Keratinocyte (primary cell): ENCODE measurements at regions not wholly inside any gene's neighbourhood (a gene's known extent, or its start where the extent isn't known, plus 50 kb on each side); places are given as distances from the start of the nearest gene placed in this dataset.

Experiments used
- DNase-seq: peaks from one replicate; pipeline ENCODE4 v3.0.0-alpha.2; 2011; ENCODE audit warnings: low read depth, missing footprints, low spot score
- FAIRE-seq: peaks from 2 replicates; lab custom pipeline; 2011; peaks lifted over from hg19 to GRCh38; lab: Jason Lieb, UNC
- H2AFZ ChIP-seq: 2 replicates; pipeline ENCODE4 v1.6.0; 2012; ENCODE audit warnings: low read length, control low read depth, inconsistent platforms; ENCODE audit not compliant: control insufficient read depth
- H3K27ac ChIP-seq: 2 replicates; pipeline ENCODE4 v1.5.1; 2011; ENCODE audit warnings: low read length; ENCODE audit not compliant: control insufficient read depth, insufficient read depth
- H3K27me3 ChIP-seq: 3 replicates; pipeline ENCODE4 v1.6.0; 2011; ENCODE audit warnings: low read length; ENCODE audit not compliant: control insufficient read depth, insufficient read depth; ENCODE audit errors: extremely low read depth
- H3K36me3 ChIP-seq, 2 experiments: 2 replicates in 1 of 2; 3 replicates in 1 of 2; pipeline ENCODE4 v1.5.1; 2011; ENCODE audit warnings: low read length in 2 of 2, mild to moderate bottlenecking in 1 of 2; ENCODE audit not compliant: control insufficient read depth in 2 of 2, insufficient read depth in 2 of 2; ENCODE audit errors: extremely low read depth in 1 of 2
- H3K4me1 ChIP-seq: 3 replicates; pipeline ENCODE4 v1.5.1; 2011; ENCODE audit warnings: low read length; ENCODE audit not compliant: control insufficient read depth, insufficient read depth; ENCODE audit errors: extremely low read depth
- H3K4me2 ChIP-seq: 3 replicates; pipeline ENCODE4 v1.6.0; 2011; ENCODE audit warnings: low read depth, low read length; ENCODE audit not compliant: control insufficient read depth, insufficient read depth; ENCODE audit errors: extremely low read depth
- H3K4me3 ChIP-seq, 3 experiments: fragments of 200-600 bp in 1 of 3; sonication (generic) in 1 of 3; 2 replicates in 2 of 3; 3 replicates in 1 of 3; pipeline ENCODE4 v1.5.1; 2011 to 2016; ENCODE audit warnings: low read length in 3 of 3, mild to moderate bottlenecking in 3 of 3, control low read depth in 2 of 3, inconsistent platforms in 1 of 3, low read depth in 1 of 3, mixed read lengths in 1 of 3, mixed run types in 1 of 3, moderate library complexity in 1 of 3; ENCODE audit not compliant: control insufficient read depth in 2 of 3, insufficient read depth in 2 of 3; ENCODE audit errors: extremely low read depth in 1 of 3
- H3K79me2 ChIP-seq: 2 replicates; pipeline ENCODE4 v1.6.0; 2012; ENCODE audit warnings: low read length; ENCODE audit not compliant: control insufficient read depth, insufficient read depth
- H3K9ac ChIP-seq: 3 replicates; pipeline ENCODE4 v1.6.0; 2011; ENCODE audit warnings: low read length; ENCODE audit not compliant: control insufficient read depth, insufficient read depth; ENCODE audit errors: extremely low read depth
- H3K9me1 ChIP-seq: 3 replicates; pipeline ENCODE4 v1.6.0; 2011; ENCODE audit warnings: low read length; ENCODE audit not compliant: control insufficient read depth, insufficient read depth; ENCODE audit errors: extremely low read depth
- H3K9me3 ChIP-seq: 2 replicates; pipeline ENCODE4 v1.5.1; 2012; ENCODE audit warnings: low read depth, low read length; ENCODE audit not compliant: control insufficient read depth
- H4K20me1 ChIP-seq: 3 replicates; pipeline ENCODE4 v1.6.0; 2011; ENCODE audit warnings: low read length; ENCODE audit not compliant: control insufficient read depth, insufficient read depth; ENCODE audit errors: extremely low read depth
- CTCF ChIP-seq, 3 experiments: IDR thresholded peaks in 1 of 3; conservative IDR thresholded peaks in 1 of 3; optimal IDR thresholded peaks in 1 of 3; 2 replicates in 2 of 3; 3 replicates in 1 of 3; pipeline versions ENCODE3 to v1.5.1; 2011; ENCODE audit warnings: low read length in 3 of 3, mild to moderate bottlenecking in 3 of 3, moderate library complexity in 2 of 3, control low read depth in 1 of 3, inconsistent platforms in 1 of 3; ENCODE audit not compliant: insufficient read depth in 2 of 3; ENCODE audit errors: extremely low read depth in 1 of 3
- EZH2 ChIP-seq: IDR thresholded peaks from one replicate; pipeline ENCODE4 v1.6.1; 2012; ENCODE audit warnings: inconsistent platforms, mild to moderate bottlenecking, low read length, moderate library complexity
- dilution Hi-C: fragments of 300-500 bp; cut with MboI; formaldehyde crosslinking; loops from one replicate; pipeline ENCODE4 v1.7.0; 2020; ENCODE audit warnings: low sequenced_read_pairs; ENCODE audit not compliant: extremely low pct_ligation_motif_present

- TF ChIP-seq EZH2: no peak
- no peak for TF ChIP-seq CTCF (optimal IDR thresholded peaks at IDR 0.05 in 1 of 3, IDR thresholded peaks at IDR 0.05 in 1 of 3, conservative IDR thresholded peaks at IDR 0.05 in 1 of 3; ENCODE audit: extremely low read depth in 1 of 3, insufficient read depth in 2 of 3, low read length in 3 of 3)
- H3K36me3 ChIP-seq: no peaks in the 10 kb centered on the region
These were observed 162.0 kb downstream of the TRAM1L1 start for GRCh38 chr4:116923389-116923788.

GRCh38 chr4:116913451-116913850 is 171.9 kb downstream of the TRAM1L1 start:
- no peaks in the 10 kb centered on the region for H3K9me1 ChIP-seq
- H3K4me3 ChIP-seq: no peak overlapping the region
- no peak overlapping the region for H3K4me2 ChIP-seq
- DNase-seq: no peak
- H3K9me3 ChIP-seq: no peaks in the 10 kb centered on the region
- no peak for FAIRE-seq
- H3K4me1 ChIP-seq: no peaks in the 10 kb centered on the region
- H4K20me1 ChIP-seq: no peaks in the 10 kb centered on the region
- H3K27me3 ChIP-seq: no peaks in the 10 kb centered on the region
- no peak overlapping the region for H3K9ac ChIP-seq
- dilution Hi-C loops: no loop called here
- no peak overlapping the region for H2AFZ ChIP-seq
- H3K27ac ChIP-seq: no peak overlapping the region
- no peaks in the 10 kb centered on the region for H3K36me3 ChIP-seq
- TF ChIP-seq EZH2: no peak
- no peak for TF ChIP-seq CTCF (optimal IDR thresholded peaks at IDR 0.05 in 1 of 3, IDR thresholded peaks at IDR 0.05 in 1 of 3, conservative IDR thresholded peaks at IDR 0.05 in 1 of 3; ENCODE audit: extremely low read depth in 1 of 3, insufficient read depth in 2 of 3, low read length in 3 of 3)
- H3K79me2 ChIP-seq: no peaks in the 10 kb centered on the region

More at GRCh38 chr4:116923389-116923788, 162.0 kb downstream of the TRAM1L1 start:
- no peak overlapping the region for H3K27ac ChIP-seq
- no peaks in the 10 kb centered on the region for H3K9me1 ChIP-seq
- DNase-seq: no peak
- FAIRE-seq: no peak
- H2AFZ ChIP-seq: no peak overlapping the region
- no peaks in the 10 kb centered on the region for H4K20me1 ChIP-seq
- H3K9ac ChIP-seq: no peak overlapping the region
- H3K79me2 ChIP-seq: no peaks in the 10 kb centered on the region
- no peaks in the 10 kb centered on the region for H3K9me3 ChIP-seq
- H3K27me3 ChIP-seq: peaks cover 16% of the 10 kb centered on the region
- dilution Hi-C loops: no loop called here
- no peak overlapping the region for H3K4me3 ChIP-seq
- no peaks in the 10 kb centered on the region for H3K4me1 ChIP-seq
- no peak overlapping the region for H3K4me2 ChIP-seq
